ENCODE measurements at regions not wholly inside any gene's neighbourhood (a gene's known extent, or its start where the extent isn't known, plus 50 kb on each side); places are given as distances from the start of the nearest gene placed in this dataset.

DNA sequence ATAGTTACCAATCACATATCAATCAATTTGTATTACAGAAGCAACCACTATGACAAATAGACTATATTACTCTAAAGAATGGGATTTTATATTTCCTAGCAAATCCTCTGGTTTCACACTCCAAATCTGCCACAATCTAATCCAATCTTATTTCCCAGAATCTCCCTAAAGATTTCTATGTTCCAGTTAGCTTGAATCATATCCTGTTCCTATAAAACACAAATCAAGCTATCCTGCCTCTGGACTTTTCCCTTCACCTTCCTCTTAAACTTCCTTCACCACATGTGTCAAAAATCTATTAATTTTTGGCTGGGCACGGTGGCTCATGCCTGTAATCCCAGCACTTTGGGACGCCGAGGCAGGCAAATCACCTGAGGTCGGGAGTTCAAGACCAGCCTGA lies 50.0 kb downstream of the PIK3C2A start:
- DNase-seq (ENCODE audit: low spot score in 2 of 2) (no peak), ATAC-seq (replicated peaks; ENCODE audit: extremely low read depth, poor library complexity, severe bottlenecking) (no peak)
- no peaks in the 10 kb centered on the region for H3K27me3 Mint-ChIP-seq
- no peaks in the 10 kb centered on the region for H3K9me3 Mint-ChIP-seq
- peaks cover 11% of the 10 kb centered on the region for H3K36me3 Mint-ChIP-seq (ENCODE audit: insufficient read depth)
- peaks cover 28% of the 10 kb centered on the region for H3K4me1 Mint-ChIP-seq
- no peak overlapping the region for H3K27ac Mint-ChIP-seq (ENCODE audit: low read depth)
- H3K4me3 Mint-ChIP-seq = no peak overlapping the region

DNA sequence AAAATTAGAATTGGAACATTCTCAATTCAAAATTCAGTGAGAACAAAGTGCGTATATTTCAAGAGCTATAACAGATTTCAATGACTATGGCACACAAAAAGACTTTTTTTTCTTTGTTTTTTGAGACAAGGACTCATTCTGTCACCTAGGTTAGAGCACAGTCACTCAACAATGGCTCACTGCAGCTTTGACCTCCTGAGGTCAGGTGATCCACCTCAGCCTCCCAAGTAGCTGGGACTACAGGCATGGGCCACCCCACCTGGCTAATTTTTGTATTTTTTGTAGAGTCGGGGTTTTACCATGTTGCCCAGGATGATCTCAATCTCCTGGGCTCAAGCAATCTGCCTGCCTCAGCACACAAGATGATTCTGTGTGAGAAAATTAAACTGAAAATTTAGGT lies 51.5 kb downstream of the PIK3C2A start:
- DNase-seq (ENCODE audit: low spot score in 2 of 2) (no peak), ATAC-seq (replicated peaks; ENCODE audit: extremely low read depth, poor library complexity, severe bottlenecking) (no peak)
- Mint-ChIP-seq H3K4me3 (no peak overlapping the region), H3K36me3 (ENCODE audit: insufficient read depth) (peaks cover 13% of the 10 kb centered on the region), H3K9me3 (no peaks in the 10 kb centered on the region), H3K4me1 (peaks cover 13% of the 10 kb centered on the region), H3K27me3 (no peaks in the 10 kb centered on the region), H3K27ac (ENCODE audit: low read depth) (no peak overlapping the region)

DNA sequence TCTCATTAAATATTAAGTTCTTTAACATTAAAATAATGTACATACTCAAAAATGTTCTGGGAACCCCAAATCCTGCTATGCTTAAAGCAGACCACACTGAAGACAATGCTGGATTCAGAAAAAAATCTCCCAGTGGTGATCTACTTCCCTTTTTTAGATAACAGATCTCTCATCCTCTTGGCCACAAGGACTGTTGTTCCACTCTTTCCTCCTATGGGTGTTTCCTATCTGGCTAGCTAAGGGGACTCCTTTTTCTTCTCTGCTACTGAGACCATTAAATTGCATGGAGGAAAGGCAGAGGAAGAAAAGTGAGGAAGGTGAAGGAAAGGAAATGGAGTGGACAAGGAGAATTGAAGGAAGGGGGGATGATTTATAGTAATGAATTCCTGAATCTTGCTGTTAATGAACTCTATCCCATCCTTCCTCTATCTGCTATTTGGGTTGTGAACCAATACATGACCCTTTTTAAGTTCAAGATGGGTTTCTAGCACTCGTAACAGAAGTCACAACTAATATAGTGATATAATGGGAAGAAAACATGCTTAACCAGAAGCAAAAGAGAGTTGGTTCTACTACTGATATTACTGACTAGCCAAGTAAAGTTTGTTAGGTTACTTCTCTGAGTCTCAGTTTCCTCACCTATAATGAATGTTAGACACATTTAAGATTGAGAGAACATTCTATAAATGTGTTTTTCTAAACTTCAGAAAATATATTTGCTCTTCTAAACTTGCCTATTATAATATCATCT lies 53.2 kb downstream of the PIK3C2A start:
- no peak for DNase-seq (ENCODE audit: low spot score in 2 of 2)
- ATAC-seq (replicated peaks; ENCODE audit: extremely low read depth, poor library complexity, severe bottlenecking) = no peak

DNA sequence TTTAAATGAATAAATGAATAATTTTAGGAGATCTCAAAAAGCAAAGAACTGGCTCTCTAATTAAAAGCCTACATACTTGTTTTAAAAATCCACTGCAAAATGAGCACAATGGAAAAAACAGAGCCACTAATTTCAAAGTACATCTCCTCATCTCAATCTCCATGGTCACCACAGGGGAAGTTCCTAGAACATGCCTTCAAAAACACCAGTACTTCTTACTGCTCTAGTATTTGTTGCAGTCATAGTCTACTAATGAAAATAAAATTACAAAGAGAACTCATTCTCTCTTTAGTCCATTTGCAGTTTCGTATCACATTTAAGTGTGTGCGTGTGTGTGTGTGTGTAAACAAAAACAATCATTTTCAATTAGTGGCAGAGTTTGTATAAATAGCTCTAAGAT lies 54.0 kb downstream of the PIK3C2A start:
- Mint-ChIP-seq H3K27me3 (no peaks in the 10 kb centered on the region), H3K27ac (ENCODE audit: low read depth) (no peak overlapping the region), H3K9me3 (no peaks in the 10 kb centered on the region), H3K4me1 (no peaks in the 10 kb centered on the region), H3K4me3 (no peak overlapping the region), H3K36me3 (ENCODE audit: insufficient read depth) (peaks cover 13% of the 10 kb centered on the region)
- DNase-seq (ENCODE audit: low spot score in 2 of 2) (no peak), ATAC-seq (replicated peaks; ENCODE audit: extremely low read depth, poor library complexity, severe bottlenecking) (no peak)

More for the DNA sequence above, 53.2 kb downstream of the PIK3C2A start:
- H3K4me1 Mint-ChIP-seq = no peaks in the 10 kb centered on the region
- H3K4me3 Mint-ChIP-seq = no peak overlapping the region
- H3K27me3 Mint-ChIP-seq = no peaks in the 10 kb centered on the region
- H3K9me3 Mint-ChIP-seq = no peaks in the 10 kb centered on the region
- H3K36me3 Mint-ChIP-seq (ENCODE audit: insufficient read depth) = peaks cover 13% of the 10 kb centered on the region
- no peak overlapping the region for H3K27ac Mint-ChIP-seq (ENCODE audit: low read depth)

DNA sequence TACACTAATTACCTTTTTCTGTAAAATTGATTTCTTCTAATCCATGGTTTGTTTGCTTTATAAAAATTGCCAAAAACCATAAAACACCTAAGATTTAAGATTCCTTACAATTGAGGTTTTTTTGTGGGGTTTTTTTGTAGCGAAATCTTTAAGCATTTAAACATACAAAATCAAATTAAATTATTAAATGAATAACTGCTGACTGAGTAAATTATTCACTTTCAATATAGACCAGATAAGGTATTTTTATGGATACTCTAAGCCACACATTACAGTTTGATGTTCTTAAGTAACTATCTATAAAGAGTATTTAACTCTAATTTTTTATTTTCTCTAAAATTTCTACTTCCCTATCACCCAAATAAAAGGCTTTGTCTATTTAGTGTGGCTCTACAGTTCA lies 55.5 kb downstream of the PIK3C2A start:
- Mint-ChIP-seq H3K4me3 (no peak overlapping the region), H3K27ac (ENCODE audit: low read depth) (no peak overlapping the region), H3K9me3 (no peaks in the 10 kb centered on the region), H3K27me3 (no peaks in the 10 kb centered on the region), H3K4me1 (peaks cover 6% of the 10 kb centered on the region), H3K36me3 (ENCODE audit: insufficient read depth) (peaks cover 21% of the 10 kb centered on the region)
- ATAC-seq (replicated peaks; ENCODE audit: extremely low read depth, poor library complexity, severe bottlenecking) = no peak
- no peak for DNase-seq (ENCODE audit: low spot score in 2 of 2)

DNA sequence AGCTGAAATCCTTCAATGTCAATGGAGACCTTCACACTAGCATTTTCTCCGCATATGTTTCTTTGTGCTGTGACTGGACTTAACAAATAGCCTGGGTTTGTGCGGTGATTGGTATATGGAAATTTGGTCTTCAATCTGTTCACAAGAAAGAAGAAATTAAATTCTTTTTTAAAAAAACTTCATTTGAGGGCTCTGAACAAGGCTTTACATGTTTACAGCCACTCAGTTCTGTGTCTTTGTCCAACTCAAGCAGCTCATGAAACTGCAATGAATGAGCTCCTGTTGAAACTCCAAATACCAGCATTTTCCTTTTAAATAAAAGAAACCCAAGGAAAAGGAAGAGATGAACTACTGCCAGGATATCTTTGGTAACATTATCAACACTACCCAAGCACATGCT lies 57.3 kb downstream of the PIK3C2A start:
- DNase-seq (ENCODE audit: low spot score in 2 of 2) (no peak), ATAC-seq (replicated peaks; ENCODE audit: extremely low read depth, poor library complexity, severe bottlenecking) (no peak)
- no peak overlapping the region for H3K27ac Mint-ChIP-seq (ENCODE audit: low read depth)
- H3K36me3 Mint-ChIP-seq (ENCODE audit: insufficient read depth) = peaks cover 24% of the 10 kb centered on the region
- H3K9me3 Mint-ChIP-seq = no peaks in the 10 kb centered on the region
- H3K27me3 Mint-ChIP-seq = no peaks in the 10 kb centered on the region
- H3K4me3 Mint-ChIP-seq = no peak overlapping the region
- H3K4me1 Mint-ChIP-seq = peaks cover 6% of the 10 kb centered on the region

DNA sequence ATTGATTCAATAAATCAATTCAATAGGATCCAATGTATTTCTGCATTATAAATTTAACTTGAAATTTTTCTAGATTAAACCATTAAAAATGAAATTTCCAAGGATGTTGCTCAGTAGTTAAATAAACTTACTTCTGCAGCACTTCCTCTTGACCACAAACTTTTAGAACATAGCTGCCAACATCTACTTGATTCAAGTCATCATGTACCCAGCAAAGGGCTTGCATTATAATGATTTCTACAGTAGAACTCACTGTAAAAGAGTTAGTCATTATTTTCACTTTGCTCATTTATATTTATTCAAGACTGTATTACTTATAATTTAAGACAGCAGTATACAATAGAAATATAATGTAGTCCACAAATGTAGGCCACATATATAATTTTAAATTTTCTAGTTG lies 59.2 kb downstream of the PIK3C2A start:
- no peak overlapping the region for H3K27ac Mint-ChIP-seq (ENCODE audit: low read depth)
- peaks cover 6% of the 10 kb centered on the region for H3K4me1 Mint-ChIP-seq
- H3K36me3 Mint-ChIP-seq (ENCODE audit: insufficient read depth) = peaks cover 24% of the 10 kb centered on the region
- no peak overlapping the region for H3K4me3 Mint-ChIP-seq
- ATAC-seq (replicated peaks; ENCODE audit: extremely low read depth, poor library complexity, severe bottlenecking) = no peak
- H3K9me3 Mint-ChIP-seq = no peaks in the 10 kb centered on the region
- no peak for DNase-seq (ENCODE audit: low spot score in 2 of 2)
- no peaks in the 10 kb centered on the region for H3K27me3 Mint-ChIP-seq

DNA sequence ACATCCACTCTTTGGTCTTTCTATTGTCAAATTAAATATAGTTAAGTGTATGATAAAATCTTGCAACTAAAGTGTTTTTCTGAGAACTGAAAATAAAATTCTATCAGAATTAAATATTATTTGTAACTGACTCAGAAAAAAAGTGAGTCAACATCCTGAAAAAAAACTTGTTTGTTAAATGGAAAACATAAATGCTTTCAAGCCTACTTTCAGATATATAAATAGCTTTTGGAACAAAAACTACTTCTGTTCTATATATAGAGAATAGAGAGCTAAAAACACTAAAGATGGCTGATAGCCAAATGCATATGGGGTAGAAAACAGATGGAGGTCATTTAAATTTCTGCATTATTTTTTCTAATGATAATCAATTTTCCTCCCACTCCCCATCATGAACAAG lies 61.8 kb downstream of the PIK3C2A start:
- peaks cover 6% of the 10 kb centered on the region for H3K4me1 Mint-ChIP-seq
- ATAC-seq (replicated peaks; ENCODE audit: extremely low read depth, poor library complexity, severe bottlenecking) = no peak
- H3K27ac Mint-ChIP-seq (ENCODE audit: low read depth) = no peak overlapping the region
- no peaks in the 10 kb centered on the region for H3K27me3 Mint-ChIP-seq
- no peak overlapping the region for H3K4me3 Mint-ChIP-seq
- DNase-seq (ENCODE audit: low spot score in 2 of 2) = no peak
- H3K9me3 Mint-ChIP-seq = no peaks in the 10 kb centered on the region
- peaks cover 28% of the 10 kb centered on the region for H3K36me3 Mint-ChIP-seq (ENCODE audit: insufficient read depth)

DNA sequence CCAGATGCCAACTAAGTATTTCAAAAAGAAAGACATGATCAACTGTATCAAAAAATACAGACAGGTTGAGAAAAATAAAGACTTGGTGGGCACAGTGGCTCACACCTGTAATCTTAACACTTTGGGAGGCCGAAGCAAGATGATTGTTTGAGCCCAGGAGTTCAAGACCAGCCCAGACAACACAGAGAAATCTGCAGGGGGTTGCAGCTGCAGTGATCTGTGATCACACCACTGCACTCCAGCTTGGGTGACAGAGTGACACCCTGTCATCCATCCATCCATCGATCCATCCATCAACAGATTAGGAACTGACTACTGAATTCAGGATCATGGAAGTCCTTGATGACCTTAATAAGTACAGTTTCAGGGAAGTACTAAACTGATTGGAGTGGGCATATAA lies 65.0 kb upstream of the RPS13 start:
- no peaks in the 10 kb centered on the region for H3K9me3 Mint-ChIP-seq
- H3K27ac Mint-ChIP-seq (ENCODE audit: low read depth) = peak overlapping the region; percentile 7
- H3K36me3 Mint-ChIP-seq (ENCODE audit: insufficient read depth) = peaks cover 25% of the 10 kb centered on the region
- no peak for DNase-seq (ENCODE audit: low spot score in 2 of 2)
- H3K4me1 Mint-ChIP-seq = peaks cover 2% of the 10 kb centered on the region
- H3K4me3 Mint-ChIP-seq = no peak overlapping the region
- no peaks in the 10 kb centered on the region for H3K27me3 Mint-ChIP-seq
- no peak for ATAC-seq (replicated peaks; ENCODE audit: extremely low read depth, poor library complexity, severe bottlenecking)

DNA sequence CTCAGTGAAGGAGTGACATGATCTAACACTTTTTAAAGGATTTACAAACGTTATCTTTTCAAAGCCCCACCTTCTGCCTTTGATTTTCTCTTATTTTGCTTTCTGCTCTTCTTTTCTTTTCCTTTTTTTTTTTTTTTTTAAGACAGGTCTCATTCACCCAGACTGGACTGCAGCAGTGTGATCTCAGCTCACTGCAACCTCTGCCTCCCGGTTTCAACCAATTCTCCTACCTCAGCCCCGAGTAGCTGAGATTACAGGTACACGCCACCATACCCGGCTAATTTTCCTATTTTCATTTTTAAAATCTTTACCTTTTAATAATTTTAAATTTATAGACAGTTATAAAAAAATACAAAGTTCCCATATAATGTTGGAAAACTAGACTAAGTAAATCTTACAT lies 63.7 kb upstream of the RPS13 start:
- Mint-ChIP-seq H3K27ac (ENCODE audit: low read depth) (peak overlapping the region; percentile 43), H3K4me1 (no peaks in the 10 kb centered on the region), H3K36me3 (ENCODE audit: insufficient read depth) (peaks cover 19% of the 10 kb centered on the region), H3K9me3 (no peaks in the 10 kb centered on the region), H3K27me3 (no peaks in the 10 kb centered on the region), H3K4me3 (no peak overlapping the region)
- DNase-seq (ENCODE audit: low spot score in 2 of 2) (no peak), ATAC-seq (replicated peaks; ENCODE audit: extremely low read depth, poor library complexity, severe bottlenecking) (no peak)

DNA sequence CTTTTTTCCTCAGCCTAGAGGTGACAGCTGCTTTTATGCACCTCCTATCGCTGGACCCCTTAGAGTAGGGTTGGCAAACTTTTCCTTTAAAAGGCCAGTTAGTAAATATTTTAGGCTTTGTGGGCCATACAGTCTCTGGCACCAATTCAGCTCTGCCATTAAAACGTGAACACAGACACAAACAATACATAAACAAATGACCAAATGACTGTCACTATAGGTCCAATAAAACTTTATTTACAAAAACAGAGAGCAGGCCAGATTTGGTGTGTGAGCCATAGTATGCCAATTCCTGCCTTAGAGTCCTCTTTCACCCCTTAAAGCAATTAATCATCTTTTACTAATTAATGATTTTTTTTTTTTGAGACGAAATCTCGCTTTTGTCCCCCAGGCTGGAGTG lies 61.1 kb upstream of the RPS13 start:
- Mint-ChIP-seq H3K4me1 (no peaks in the 10 kb centered on the region), H3K4me3 (no peak overlapping the region), H3K9me3 (no peaks in the 10 kb centered on the region), H3K27ac (ENCODE audit: low read depth) (no peak overlapping the region), H3K36me3 (ENCODE audit: insufficient read depth) (peaks cover 20% of the 10 kb centered on the region), H3K27me3 (no peaks in the 10 kb centered on the region)
- ATAC-seq (replicated peaks; ENCODE audit: extremely low read depth, poor library complexity, severe bottlenecking) (no peak), DNase-seq (ENCODE audit: low spot score in 2 of 2) (no peak)

DNA sequence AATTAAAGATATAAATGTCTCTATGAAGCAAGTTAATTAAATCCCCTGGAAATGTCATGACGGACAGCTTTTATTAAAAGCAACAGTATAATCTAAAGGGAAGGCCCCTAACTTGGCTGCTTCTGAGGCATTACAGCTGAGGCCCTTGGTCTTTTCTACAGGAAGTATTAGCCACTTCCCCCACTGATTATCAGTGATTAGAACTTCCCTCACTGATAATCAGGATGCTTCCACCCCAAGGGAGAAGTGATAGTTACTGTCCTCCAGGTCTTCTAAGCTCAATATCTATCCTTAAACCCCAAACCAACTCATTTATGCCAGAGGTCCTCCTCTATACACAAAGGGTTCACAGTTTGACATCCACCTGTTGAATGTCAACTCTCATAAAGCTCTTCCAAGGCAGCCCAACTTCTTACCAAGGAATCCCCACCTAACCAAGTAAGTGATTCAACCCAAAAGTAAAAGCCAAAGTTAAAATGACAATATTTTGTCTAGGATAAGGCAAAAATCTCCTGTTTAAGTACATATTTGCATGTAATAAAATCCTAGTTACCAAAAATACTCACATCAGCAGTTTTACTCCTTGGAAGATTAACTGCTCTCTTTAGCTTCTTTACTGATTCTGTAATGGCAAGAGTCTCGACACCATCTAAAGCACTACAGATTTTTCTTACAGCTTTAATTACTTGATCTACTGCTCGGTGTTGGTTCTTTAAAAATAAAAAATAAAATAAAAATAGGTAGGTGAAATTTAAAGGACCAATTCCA lies 58.6 kb upstream of the RPS13 start:
- ATAC-seq (replicated peaks; ENCODE audit: extremely low read depth, poor library complexity, severe bottlenecking) (no peak), DNase-seq (ENCODE audit: low spot score in 2 of 2) (no peak)
- Mint-ChIP-seq H3K27me3 (no peaks in the 10 kb centered on the region), H3K9me3 (no peaks in the 10 kb centered on the region), H3K36me3 (ENCODE audit: insufficient read depth) (peaks cover 14% of the 10 kb centered on the region), H3K4me1 (no peaks in the 10 kb centered on the region), H3K27ac (ENCODE audit: low read depth) (no peak overlapping the region), H3K4me3 (no peak overlapping the region)

DNA sequence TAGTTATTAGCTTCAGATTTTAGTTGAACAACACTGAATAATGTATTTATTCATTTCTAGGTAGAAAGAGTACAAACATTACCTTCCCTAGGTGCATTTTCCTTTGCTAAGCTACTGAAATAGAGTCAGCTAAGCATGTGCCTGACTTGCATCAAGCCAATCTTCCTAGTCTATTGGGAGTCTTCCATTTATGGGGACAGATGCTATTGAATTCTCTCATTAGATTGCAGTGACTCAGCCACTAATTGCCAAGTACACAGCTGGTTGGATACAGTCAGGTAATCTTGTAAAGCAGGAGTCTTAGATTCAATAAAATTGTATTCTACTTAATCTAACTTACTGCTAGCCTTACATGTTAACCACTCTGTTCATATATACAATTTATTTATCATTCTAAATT lies 55.2 kb upstream of the RPS13 start:
- Mint-ChIP-seq H3K4me1 (no peaks in the 10 kb centered on the region), H3K4me3 (no peak overlapping the region), H3K27me3 (no peaks in the 10 kb centered on the region), H3K27ac (ENCODE audit: low read depth) (no peak overlapping the region), H3K9me3 (no peaks in the 10 kb centered on the region), H3K36me3 (ENCODE audit: insufficient read depth) (peaks cover 14% of the 10 kb centered on the region)
- DNase-seq (ENCODE audit: low spot score in 2 of 2) (no peak), ATAC-seq (replicated peaks; ENCODE audit: extremely low read depth, poor library complexity, severe bottlenecking) (no peak)

Measured in central memory CD8-positive, alpha-beta T cell (primary cell).